ENCODE measurements at regions not wholly inside any gene's neighbourhood (a gene's known extent, or its start where the extent isn't known, plus 50 kb on each side); places are given as distances from the start of the nearest gene placed in this dataset.

DNA sequence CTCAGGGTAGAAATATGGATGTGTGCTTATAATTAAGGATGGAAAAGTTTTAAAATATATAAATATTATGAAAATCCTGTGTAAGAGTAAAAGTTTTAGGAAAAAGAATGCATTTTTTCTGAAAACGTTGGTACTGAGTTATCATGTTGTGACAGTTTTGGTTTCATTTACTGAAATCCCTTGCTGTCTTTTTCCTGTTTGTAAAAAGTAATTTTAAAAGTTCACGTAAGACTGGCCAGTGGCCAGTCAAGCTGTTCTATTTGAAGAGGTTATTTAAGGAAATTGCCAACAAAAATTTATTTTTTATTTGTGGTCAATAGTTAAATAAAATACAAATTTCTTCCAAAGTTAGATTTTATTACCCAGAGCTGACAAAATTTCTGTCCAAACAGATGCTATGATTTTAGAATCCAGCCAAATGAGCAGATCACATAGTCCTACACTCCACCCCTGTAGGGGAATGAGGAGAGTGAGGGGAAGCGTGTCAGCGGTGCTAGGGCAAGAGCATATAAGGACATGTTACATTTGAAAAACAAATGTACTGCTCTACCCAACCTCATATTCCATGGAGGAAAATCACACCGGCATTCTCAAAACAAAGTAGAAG lies 297.8 kb upstream of the TFPI start:
- Histone ChIP-seq H2BK15ac (ENCODE audit: low read depth, low read length) (no peak overlapping the region), H4K91ac (ENCODE audit: insufficient read depth, low read depth, low read length) (no peak overlapping the region), H3K14ac (replicated peaks; ENCODE audit: low read depth, low read length) (no peak overlapping the region), H3K9me3 (ENCODE audit: control insufficient read depth, insufficient read depth, low read length) (no peaks in the 10 kb centered on the region), H3K23ac (ENCODE audit: low read depth, low read length) (no peak overlapping the region), H3K18ac (ENCODE audit: low read depth, low read length) (no peak overlapping the region), H3K79me1 (ENCODE audit: low read depth in 1 of 2, low read length in 2 of 2) (no peaks in the 10 kb centered on the region), H3K4me3 (ENCODE audit: insufficient read depth, low read depth, low read length) (no peak overlapping the region), H3K36me3 (ENCODE audit: control insufficient read depth, insufficient read depth, low read length) (no peaks in the 10 kb centered on the region), H2BK20ac (ENCODE audit: low read depth, low read length) (no peak overlapping the region), H4K8ac (ENCODE audit: low read depth in 2 of 2, low read length in 2 of 2) (no peak overlapping the region), H3K9ac (ENCODE audit: low read depth, low read length) (no peak overlapping the region), H3K27me3 (ENCODE audit: control insufficient read depth, insufficient read depth, low read length) (no peaks in the 10 kb centered on the region; the same call in 1 of the 2 replicates), H2BK120ac (ENCODE audit: low read depth, low read length) (no peak overlapping the region), H3K4me2 (ENCODE audit: low read depth, low read length) (no peak overlapping the region), H4K20me1 (ENCODE audit: insufficient read depth, low read length) (no peaks in the 10 kb centered on the region), H3K4me1 (ENCODE audit: control insufficient read depth, insufficient read depth, low read length) (no peaks in the 10 kb centered on the region), H3K4ac (ENCODE audit: low read depth, low read length) (no peak overlapping the region), H2AFZ (replicated peaks; ENCODE audit: low read length, poor library complexity) (no peak overlapping the region), H3K27ac (ENCODE audit: insufficient read depth, low read length) (no peak overlapping the region), H3K9me1 (ENCODE audit: insufficient read depth, low read length) (no peaks in the 10 kb centered on the region), H3K56ac (ENCODE audit: extremely low read depth, insufficient read depth, low read length) (no peak overlapping the region), H4K5ac (ENCODE audit: low read depth, low read length) (no peak overlapping the region), H2AK9ac (replicated peaks; ENCODE audit: low read depth, low read length, poor library complexity) (no peak overlapping the region), H2AK5ac (ENCODE audit: low read depth, low read length) (no peak overlapping the region), H2BK5ac (ENCODE audit: low read depth, low read length, poor library complexity, severe bottlenecking) (no peak overlapping the region)
- CTCF ChIA-PET: no interaction called here
- dilution Hi-C loops (cut with HindIII; ENCODE audit: low sequenced_read_pairs, unreplicated experiment): no loop called here
- ATAC-seq (ENCODE audit: low read depth) (no peak), DNase-seq (no peak)
- in situ Hi-C loops (cut with MboI; ENCODE audit: low sequenced_read_pairs): no loop called here
- WGBS, 2 experiments (ENCODE audit: extremely low coverage in 2 of 2, insufficient read length in 1 of 2): 20% methylated on average over 1 of the region's 5 CpGs; no CpG with 5 or more reads in 1 of the 2 experiments
- TF ChIP-seq, protein P1, sequence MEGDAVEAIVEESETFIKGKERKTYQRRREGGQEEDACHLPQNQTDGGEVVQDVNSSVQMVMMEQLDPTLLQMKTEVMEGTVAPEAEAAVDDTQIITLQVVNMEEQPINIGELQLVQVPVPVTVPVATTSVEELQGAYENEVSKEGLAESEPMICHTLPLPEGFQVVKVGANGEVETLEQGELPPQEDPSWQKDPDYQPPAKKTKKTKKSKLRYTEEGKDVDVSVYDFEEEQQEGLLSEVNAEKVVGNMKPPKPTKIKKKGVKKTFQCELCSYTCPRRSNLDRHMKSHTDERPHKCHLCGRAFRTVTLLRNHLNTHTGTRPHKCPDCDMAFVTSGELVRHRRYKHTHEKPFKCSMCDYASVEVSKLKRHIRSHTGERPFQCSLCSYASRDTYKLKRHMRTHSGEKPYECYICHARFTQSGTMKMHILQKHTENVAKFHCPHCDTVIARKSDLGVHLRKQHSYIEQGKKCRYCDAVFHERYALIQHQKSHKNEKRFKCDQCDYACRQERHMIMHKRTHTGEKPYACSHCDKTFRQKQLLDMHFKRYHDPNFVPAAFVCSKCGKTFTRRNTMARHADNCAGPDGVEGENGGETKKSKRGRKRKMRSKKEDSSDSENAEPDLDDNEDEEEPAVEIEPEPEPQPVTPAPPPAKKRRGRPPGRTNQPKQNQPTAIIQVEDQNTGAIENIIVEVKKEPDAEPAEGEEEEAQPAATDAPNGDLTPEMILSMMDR (conservative IDR thresholded peaks at IDR 0.05; ENCODE audit: low read depth, low read length): no peak
- TF ChIP-seq BHLHE40 (IDR thresholded peaks at IDR 0.05; ENCODE audit: low read depth, low read length) (no peak), RCOR1 (IDR thresholded peaks at IDR 0.05; ENCODE audit: insufficient replicate concordance, low read length) (no peak), CEBPB (IDR thresholded peaks at IDR 0.05; ENCODE audit: low read depth, low read length) (no peak), FOS (IDR thresholded peaks at IDR 0.05; ENCODE audit: low read depth, low read length) (no peak), CHD1 (IDR thresholded peaks at IDR 0.05; ENCODE audit: low read depth, low read length) (no peak), MAFK (IDR thresholded peaks at IDR 0.05; ENCODE audit: low read depth, low read length) (no peak), NFE2L2 (IDR thresholded peaks at IDR 0.05; ENCODE audit: low read depth, low read length) (no peak)
- POLR2A ChIA-PET (ENCODE audit: unreplicated experiment): no interaction called here
- no TSS peak for BruUV-seq (replicated peaks)
- intact Hi-C loops (cut with micrococcal nuclease): no loop called here
